ENCODE measurements at regions not wholly inside any gene's neighbourhood (a gene's known extent, or its start where the extent isn't known, plus 50 kb on each side); places are given as distances from the start of the nearest gene placed in this dataset.

GRCh38 chr18:70448588-70448987 lies 159.7 kb downstream of the SOCS6 start:
- ATAC-seq (replicated peaks): no peak
- H3K36me3 Mint-ChIP-seq (ENCODE audit: low read depth): no peaks in the 10 kb centered on the region
- H3K4me1 Mint-ChIP-seq: no peaks in the 10 kb centered on the region
- H3K9me3 Mint-ChIP-seq: no peaks in the 10 kb centered on the region
- H3K4me3 Mint-ChIP-seq: no peak overlapping the region
- peaks cover 4% of the 10 kb centered on the region for H3K27me3 Mint-ChIP-seq
- no peak overlapping the region for H3K27ac Mint-ChIP-seq

GRCh38 chr18:70446063-70446462 lies 157.2 kb downstream of the SOCS6 start:
- Mint-ChIP-seq H3K27me3 (peaks cover 4% of the 10 kb centered on the region), H3K4me3 (no peak overlapping the region), H3K27ac (no peak overlapping the region), H3K9me3 (peaks cover 7% of the 10 kb centered on the region), H3K4me1 (no peaks in the 10 kb centered on the region), H3K36me3 (ENCODE audit: low read depth) (no peaks in the 10 kb centered on the region)
- no peak for ATAC-seq (replicated peaks)

GRCh38 chr18:70442933-70443332 lies 154.1 kb downstream of the SOCS6 start:
- H3K9me3 Mint-ChIP-seq: peaks cover 7% of the 10 kb centered on the region
- no peak overlapping the region for H3K4me3 Mint-ChIP-seq
- H3K36me3 Mint-ChIP-seq (ENCODE audit: low read depth): no peaks in the 10 kb centered on the region
- H3K27me3 Mint-ChIP-seq: peaks cover 4% of the 10 kb centered on the region
- no peak overlapping the region for H3K27ac Mint-ChIP-seq
- H3K4me1 Mint-ChIP-seq: no peaks in the 10 kb centered on the region
- ATAC-seq (replicated peaks): no peak

- Mint-ChIP-seq H3K4me3 (no peak overlapping the region), H3K36me3 (ENCODE audit: low read depth) (no peaks in the 10 kb centered on the region), H3K4me1 (no peaks in the 10 kb centered on the region), H3K27ac (no peak overlapping the region), H3K9me3 (no peaks in the 10 kb centered on the region), H3K27me3 (no peaks in the 10 kb centered on the region)
- ATAC-seq (replicated peaks): no peak
These were observed 144.1 kb downstream of the SOCS6 start for GRCh38 chr18:70432804-70433400.

GRCh38 chr18:70431203-70431624 lies 142.4 kb downstream of the SOCS6 start:
- Mint-ChIP-seq H3K36me3 (ENCODE audit: low read depth) (no peaks in the 10 kb centered on the region), H3K4me1 (no peaks in the 10 kb centered on the region), H3K4me3 (no peak overlapping the region), H3K9me3 (no peaks in the 10 kb centered on the region), H3K27me3 (no peaks in the 10 kb centered on the region), H3K27ac (no peak overlapping the region)
- ATAC-seq (replicated peaks): no peak

GRCh38 chr18:70430501-70431173 lies 141.8 kb downstream of the SOCS6 start:
- H3K27ac Mint-ChIP-seq: no peak overlapping the region
- H3K4me3 Mint-ChIP-seq: no peak overlapping the region
- no peaks in the 10 kb centered on the region for H3K27me3 Mint-ChIP-seq
- no peaks in the 10 kb centered on the region for H3K36me3 Mint-ChIP-seq (ENCODE audit: low read depth)
- no peaks in the 10 kb centered on the region for H3K4me1 Mint-ChIP-seq
- ATAC-seq (replicated peaks): no peak
- H3K9me3 Mint-ChIP-seq: no peaks in the 10 kb centered on the region

GRCh38 chr18:70429847-70430500 lies 141.1 kb downstream of the SOCS6 start:
- Mint-ChIP-seq H3K36me3 (ENCODE audit: low read depth) (no peaks in the 10 kb centered on the region), H3K27ac (no peak overlapping the region), H3K4me3 (no peak overlapping the region), H3K27me3 (no peaks in the 10 kb centered on the region), H3K4me1 (no peaks in the 10 kb centered on the region), H3K9me3 (no peaks in the 10 kb centered on the region)
- no peak for ATAC-seq (replicated peaks)

GRCh38 chr18:70428439-70428838 lies 139.6 kb downstream of the SOCS6 start:
- H3K9me3 Mint-ChIP-seq: no peaks in the 10 kb centered on the region
- H3K27ac Mint-ChIP-seq: no peak overlapping the region
- H3K36me3 Mint-ChIP-seq (ENCODE audit: low read depth): no peaks in the 10 kb centered on the region
- no peaks in the 10 kb centered on the region for H3K27me3 Mint-ChIP-seq
- no peaks in the 10 kb centered on the region for H3K4me1 Mint-ChIP-seq
- no peak overlapping the region for H3K4me3 Mint-ChIP-seq
- ATAC-seq (replicated peaks): no peak

- H3K4me1 Mint-ChIP-seq: peaks cover 4% of the 10 kb centered on the region
- ATAC-seq (replicated peaks): no peak
These were observed 138.0 kb downstream of the SOCS6 start for GRCh38 chr18:70426818-70427217.

GRCh38 chr18:70425236-70425635 lies 136.4 kb downstream of the SOCS6 start:
- H3K9me3 Mint-ChIP-seq: no peaks in the 10 kb centered on the region
- H3K27ac Mint-ChIP-seq: no peak overlapping the region
- H3K27me3 Mint-ChIP-seq: no peaks in the 10 kb centered on the region
- H3K4me3 Mint-ChIP-seq: no peak overlapping the region
- H3K36me3 Mint-ChIP-seq (ENCODE audit: low read depth): no peaks in the 10 kb centered on the region
- peaks cover 4% of the 10 kb centered on the region for H3K4me1 Mint-ChIP-seq
- no peak for ATAC-seq (replicated peaks)

More at GRCh38 chr18:70426818-70427217, 138.0 kb downstream of the SOCS6 start:
- Mint-ChIP-seq H3K27me3 (no peaks in the 10 kb centered on the region), H3K27ac (no peak overlapping the region), H3K4me3 (no peak overlapping the region), H3K36me3 (ENCODE audit: low read depth) (no peaks in the 10 kb centered on the region), H3K9me3 (no peaks in the 10 kb centered on the region)

- H3K9me3 Mint-ChIP-seq: no peaks in the 10 kb centered on the region
These were observed 135.1 kb downstream of the SOCS6 start for GRCh38 chr18:70423988-70424387.

GRCh38 chr18:70423120-70423519 lies 134.3 kb downstream of the SOCS6 start:
- peaks cover 4% of the 10 kb centered on the region for H3K4me1 Mint-ChIP-seq
- ATAC-seq (replicated peaks): no peak
- H3K27me3 Mint-ChIP-seq: peaks cover 3% of the 10 kb centered on the region
- H3K27ac Mint-ChIP-seq: no peak overlapping the region
- no peaks in the 10 kb centered on the region for H3K36me3 Mint-ChIP-seq (ENCODE audit: low read depth)
- H3K9me3 Mint-ChIP-seq: no peaks in the 10 kb centered on the region
- no peak overlapping the region for H3K4me3 Mint-ChIP-seq

More at GRCh38 chr18:70423988-70424387, 135.1 kb downstream of the SOCS6 start:
- no peak overlapping the region for H3K4me3 Mint-ChIP-seq
- ATAC-seq (replicated peaks): no peak
- H3K27ac Mint-ChIP-seq: no peak overlapping the region
- no peaks in the 10 kb centered on the region for H3K27me3 Mint-ChIP-seq
- H3K36me3 Mint-ChIP-seq (ENCODE audit: low read depth): no peaks in the 10 kb centered on the region
- peaks cover 4% of the 10 kb centered on the region for H3K4me1 Mint-ChIP-seq

- Mint-ChIP-seq H3K9me3 (no peaks in the 10 kb centered on the region), H3K4me1 (peaks cover 4% of the 10 kb centered on the region), H3K27ac (no peak overlapping the region), H3K4me3 (no peak overlapping the region), H3K27me3 (peaks cover 3% of the 10 kb centered on the region), H3K36me3 (ENCODE audit: low read depth) (no peaks in the 10 kb centered on the region)
- no peak for ATAC-seq (replicated peaks)
These were observed 133.6 kb downstream of the SOCS6 start for GRCh38 chr18:70422391-70422965.

GRCh38 chr18:70421471-70422390 lies 132.9 kb downstream of the SOCS6 start:
- no peaks in the 10 kb centered on the region for H3K9me3 Mint-ChIP-seq
- peaks cover 4% of the 10 kb centered on the region for H3K4me1 Mint-ChIP-seq
- peaks cover 3% of the 10 kb centered on the region for H3K27me3 Mint-ChIP-seq
- no peak overlapping the region for H3K4me3 Mint-ChIP-seq
- no peaks in the 10 kb centered on the region for H3K36me3 Mint-ChIP-seq (ENCODE audit: low read depth)
- ATAC-seq (replicated peaks): peak; percentile 59
- no peak overlapping the region for H3K27ac Mint-ChIP-seq

Data from activated T-helper 17 cell treated with anti-CD3 and anti-CD28 coated beads, Interleukin-2, amount 50 U/mL, for 72 hours (primary cell).